SW 1271 (cell line): ENCODE measurements at regions not wholly inside any gene's neighbourhood (a gene's known extent, or its start where the extent isn't known, plus 50 kb on each side); places are given as distances from the start of the nearest gene placed in this dataset.

ENCODE experiments used
- DNase-seq, 2 experiments: peaks; one replicate each; lab custom pipeline; 2025; lab: John Stamatoyannopoulos, UW

GRCh38 chr15:69715210-69715609 lies 262.6 kb downstream of the RPLP1 start:
- no peak for DNase-seq

- no peak for DNase-seq
These were observed 265.8 kb downstream of the RPLP1 start for GRCh38 chr15:69718436-69718835.

DNA sequence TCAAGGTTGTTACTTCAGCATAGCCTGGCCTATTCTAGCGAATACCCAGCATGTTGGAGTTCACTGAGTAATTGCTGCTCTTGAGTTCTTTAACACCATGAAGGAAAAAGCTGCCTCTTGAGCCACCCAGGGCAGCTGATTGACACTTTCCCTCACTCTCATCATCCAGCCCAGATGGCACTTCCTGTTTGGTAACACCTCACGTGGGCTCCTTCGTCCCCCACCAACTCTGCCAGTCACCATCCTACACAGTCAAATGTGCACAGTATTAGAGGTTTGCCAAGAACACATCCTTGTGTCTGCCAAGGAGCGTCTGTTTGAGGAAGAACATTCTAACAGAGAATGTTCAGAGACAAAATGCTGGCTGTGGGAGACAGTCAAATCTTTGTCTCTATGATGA lies 266.3 kb downstream of the RPLP1 start:
- no peak for DNase-seq

DNA sequence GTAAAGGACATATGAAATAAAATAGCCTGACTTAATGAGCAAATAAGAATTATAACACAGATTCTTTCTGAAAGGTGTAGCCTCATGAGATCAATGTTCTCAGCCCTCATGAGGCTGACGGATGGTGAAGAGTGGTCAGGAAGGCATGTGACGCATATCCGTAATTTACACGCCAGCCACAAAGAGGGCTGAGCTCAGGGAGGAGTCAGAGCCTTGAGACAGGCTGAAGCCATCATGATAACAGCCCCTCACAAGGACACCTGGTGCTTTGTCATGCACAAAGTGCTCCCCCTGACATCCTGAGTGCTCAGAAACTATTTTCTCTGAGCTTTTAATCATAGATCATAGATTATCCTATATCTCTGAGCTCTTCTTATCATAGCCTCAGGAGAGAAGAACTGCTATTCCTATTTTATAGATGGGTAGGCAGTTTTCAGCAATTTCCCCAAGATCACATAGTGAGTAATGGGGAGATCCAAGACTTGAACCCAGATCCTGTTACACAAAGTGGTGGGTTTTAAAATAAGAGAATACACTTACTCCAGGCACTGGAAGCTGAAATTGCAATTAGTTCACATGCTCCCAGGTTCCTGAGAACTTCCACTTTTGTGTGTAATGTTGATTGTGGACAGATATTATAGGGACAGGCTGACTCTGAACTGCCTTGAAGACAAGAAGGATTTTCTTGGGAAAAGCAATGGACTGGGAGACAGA lies 267.1 kb downstream of the RPLP1 start:
- no peak for DNase-seq

- no peak for DNase-seq
These were observed 267.9 kb downstream of the RPLP1 start for GRCh38 chr15:69720536-69720935.

DNA sequence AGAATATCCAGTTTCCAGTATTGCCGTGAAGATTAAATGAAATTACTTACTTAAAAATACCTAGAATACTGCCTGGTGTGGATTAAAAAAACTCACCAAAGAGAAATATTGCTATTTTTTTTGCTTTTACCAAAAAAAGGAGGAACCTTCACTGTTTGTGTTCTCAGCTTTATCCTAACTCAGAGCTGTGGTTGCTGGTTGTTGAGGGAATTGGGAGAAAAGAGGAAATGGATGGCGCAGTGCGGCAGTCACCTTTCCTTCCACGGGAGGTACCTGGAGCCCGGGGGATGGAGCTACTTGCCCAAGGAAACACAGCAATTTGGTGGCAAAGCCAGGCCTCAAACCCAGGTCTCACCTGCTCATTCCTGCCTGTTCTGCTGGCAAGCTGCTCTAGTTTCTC lies 270.3 kb downstream of the RPLP1 start:
- DNase-seq, result no peak

DNA sequence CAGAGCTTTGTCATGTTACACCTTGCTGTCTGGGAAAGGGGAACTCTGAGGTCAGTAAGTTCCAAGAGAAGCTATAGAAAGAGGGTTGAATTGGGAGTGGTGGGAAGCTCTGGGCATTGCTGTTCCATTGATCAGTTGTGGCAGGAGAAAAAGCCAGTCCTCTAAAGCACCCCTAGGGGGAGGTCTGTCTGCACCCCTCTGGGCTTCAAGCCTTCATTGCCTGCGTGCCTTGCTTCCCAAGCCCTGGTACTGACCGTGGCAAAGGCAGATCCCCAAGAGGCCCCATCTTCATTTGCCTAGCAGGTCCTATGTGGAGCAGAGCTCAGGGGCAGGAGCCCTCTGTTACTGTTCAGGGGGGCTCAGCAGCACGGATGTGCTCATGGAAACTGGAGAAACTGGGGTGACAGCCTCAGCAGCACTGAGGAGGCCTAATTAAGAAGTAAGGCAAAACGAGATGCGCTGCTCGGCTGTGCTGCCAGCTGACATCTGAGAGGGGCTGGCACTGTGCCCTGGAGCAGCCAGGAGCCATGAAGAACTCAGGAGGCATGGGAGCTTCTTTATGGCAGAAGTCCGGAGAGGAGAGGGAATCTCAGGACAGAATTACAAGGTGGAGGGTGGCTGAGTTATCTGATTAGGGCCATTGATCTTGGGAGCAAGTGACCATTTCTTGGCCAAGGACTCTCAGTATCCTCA lies 270.9 kb downstream of the RPLP1 start:
- DNase-seq, result no peak

GRCh38 chr15:69724333-69724732 lies 271.7 kb downstream of the RPLP1 start:
- DNase-seq, result no peak

- DNase-seq, result no peak
These were observed 272.7 kb downstream of the RPLP1 start for GRCh38 chr15:69725275-69725674.

DNA sequence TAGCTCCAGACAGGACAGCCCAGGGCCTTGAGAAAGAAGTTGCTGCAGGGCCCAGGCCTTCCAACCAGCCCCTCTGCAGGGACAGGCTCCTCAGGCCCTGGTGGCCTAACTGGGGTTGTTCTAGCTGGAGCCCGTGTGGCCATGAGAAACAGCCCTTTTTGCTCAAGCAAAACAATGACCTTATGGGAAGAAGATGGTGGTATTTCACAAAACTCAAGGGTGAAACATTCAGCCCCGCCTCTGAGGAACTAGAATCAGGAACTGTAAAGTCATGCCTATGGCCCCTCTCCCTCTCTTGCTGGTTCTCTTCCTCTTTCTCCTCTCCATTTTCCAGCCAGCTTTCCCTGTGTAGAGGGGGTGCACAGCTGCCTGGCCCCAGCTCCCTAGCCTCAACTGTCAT lies 273.3 kb downstream of the RPLP1 start:
- no peak for DNase-seq

DNA sequence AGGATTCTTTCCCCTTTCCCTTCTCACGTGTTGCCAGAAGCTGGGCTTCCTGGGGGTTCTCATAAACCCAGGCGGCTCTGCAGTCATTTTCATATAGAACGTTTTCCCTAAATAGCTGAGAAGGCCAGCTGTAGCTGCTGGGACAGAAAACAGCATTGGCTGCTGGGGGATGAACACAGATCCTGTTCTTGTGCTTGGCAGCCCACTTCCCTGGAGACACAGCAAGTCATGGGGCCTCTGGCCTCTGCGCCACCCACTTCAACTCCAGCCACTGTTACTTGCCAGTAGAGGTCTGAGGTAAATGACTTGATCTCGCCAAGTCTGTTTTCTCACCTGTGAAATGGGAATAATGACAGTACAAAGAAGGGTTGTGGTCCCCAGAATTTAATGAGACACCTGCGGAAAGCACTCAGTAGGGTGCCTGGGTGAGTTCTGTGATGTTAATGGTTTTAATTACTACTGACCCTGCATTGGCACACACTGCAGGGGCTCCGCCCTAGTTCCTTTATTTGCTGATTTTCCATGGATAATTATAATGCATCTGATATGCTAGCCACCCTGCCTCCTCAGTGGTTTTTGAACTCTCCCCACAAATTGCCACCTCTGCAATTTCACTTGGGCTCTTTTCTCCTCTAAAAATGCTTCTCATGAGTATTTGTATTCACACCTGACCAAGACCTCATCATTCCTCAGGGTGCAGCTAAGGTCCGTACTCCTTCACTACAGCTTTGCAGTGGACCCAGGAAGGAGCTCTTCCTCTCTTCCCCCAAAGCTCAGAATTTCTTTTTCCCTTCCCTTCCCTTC lies 274.7 kb downstream of the RPLP1 start:
- DNase-seq, result no peak

GRCh38 chr15:69729167-69729748 lies 276.6 kb downstream of the RPLP1 start:
- DNase-seq, result no peak

GRCh38 chr15:69730281-69731080 lies 277.9 kb downstream of the RPLP1 start:
- DNase-seq, result no peak

DNA sequence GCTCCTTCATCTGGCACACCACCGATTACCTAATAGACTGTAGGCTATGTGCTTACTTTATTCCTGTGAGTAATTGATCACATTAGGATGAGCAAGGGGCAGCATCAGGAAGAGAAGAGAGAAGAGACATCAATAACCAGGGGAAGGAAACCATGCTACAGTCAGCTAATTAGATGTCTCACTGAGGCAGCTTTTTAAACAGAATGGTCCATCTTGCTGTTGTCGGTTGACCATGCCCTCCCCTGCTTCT lies 278.4 kb downstream of the RPLP1 start:
- DNase-seq, result no peak

DNA sequence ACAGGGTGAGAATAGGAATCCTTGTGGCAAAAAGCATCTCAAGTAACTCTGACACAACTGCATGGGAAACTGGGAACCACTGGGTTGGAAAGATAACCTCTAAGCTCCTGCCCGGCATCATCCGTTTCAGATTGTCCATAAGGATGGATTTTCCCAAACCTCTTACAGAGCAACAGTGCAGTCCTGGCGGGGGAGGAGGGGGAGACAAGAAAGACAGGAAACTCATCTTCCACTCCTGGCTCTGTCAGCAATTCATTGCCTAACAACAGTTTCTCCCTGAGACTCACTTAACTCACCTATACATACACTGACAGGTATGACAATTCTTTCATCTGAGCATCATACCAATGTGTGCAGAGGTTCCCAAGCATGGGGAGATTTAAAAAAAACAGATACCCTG lies 279.0 kb downstream of the RPLP1 start:
- DNase-seq, result no peak

DNA sequence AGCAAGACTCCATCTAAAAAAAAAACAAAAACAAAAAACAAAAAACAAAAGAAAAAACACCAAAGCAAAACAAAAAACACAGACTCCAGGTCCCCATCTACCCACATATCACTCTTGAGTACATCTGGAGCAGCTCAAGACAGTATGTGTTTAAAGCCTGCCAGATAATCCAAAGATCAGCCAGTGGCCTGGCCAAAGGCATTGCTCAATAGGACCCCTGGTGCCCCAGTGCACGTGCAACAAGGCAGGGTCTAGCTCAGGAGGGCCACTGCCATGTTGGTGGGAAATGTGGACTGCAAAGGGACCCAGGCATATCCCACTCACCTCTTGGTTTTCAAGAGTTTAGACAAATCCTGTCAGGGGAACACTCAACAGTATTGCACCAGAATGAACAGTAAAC lies 279.5 kb downstream of the RPLP1 start:
- DNase-seq, result no peak

- no peak for DNase-seq
These were observed 282.1 kb downstream of the RPLP1 start for GRCh38 chr15:69734699-69735098.

DNA sequence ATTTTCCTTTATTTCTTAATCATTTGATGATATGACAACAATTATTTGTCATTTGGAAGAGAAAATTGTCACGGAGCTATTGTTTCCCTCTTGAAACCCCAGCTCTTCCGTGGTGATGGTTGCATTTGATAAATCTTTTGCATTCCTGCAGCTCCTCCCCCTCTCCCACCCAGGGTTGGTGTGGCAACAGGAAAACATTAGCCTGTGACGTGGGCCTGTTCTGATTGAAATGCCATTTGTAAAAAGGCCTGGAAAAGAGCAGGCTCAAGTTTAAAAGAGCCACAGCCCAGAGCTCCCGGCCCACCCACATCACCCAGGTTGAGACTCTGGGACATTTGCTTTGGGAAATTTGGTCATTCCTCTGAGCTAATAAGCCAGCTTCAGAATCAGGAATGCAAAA lies 282.5 kb downstream of the RPLP1 start:
- DNase-seq, result no peak

DNA sequence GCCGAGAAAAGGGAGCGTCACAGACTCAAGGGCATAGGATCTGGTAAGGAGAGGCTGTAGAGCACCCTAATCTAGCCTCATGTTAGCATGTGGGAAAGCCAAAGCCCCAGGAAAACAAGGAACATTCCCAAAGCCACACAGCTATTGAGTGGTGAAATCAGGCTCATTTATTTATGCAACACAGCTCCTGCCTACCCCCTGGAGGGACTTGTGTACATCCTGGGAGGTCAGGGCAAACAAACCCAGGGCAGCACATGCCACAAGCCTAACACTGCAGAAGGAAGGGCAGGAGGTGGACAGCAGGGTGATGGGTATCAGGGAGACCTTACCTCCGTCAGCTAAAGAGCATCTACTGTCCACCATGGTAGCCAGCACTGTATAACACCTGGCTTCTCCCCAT lies 283.5 kb downstream of the RPLP1 start:
- DNase-seq, result no peak

- DNase-seq, result no peak
These were observed 285.3 kb downstream of the RPLP1 start for GRCh38 chr15:69737916-69738315.

- DNase-seq, result no peak
These were observed 288.1 kb downstream of the RPLP1 start for GRCh38 chr15:69740684-69741083.

DNA sequence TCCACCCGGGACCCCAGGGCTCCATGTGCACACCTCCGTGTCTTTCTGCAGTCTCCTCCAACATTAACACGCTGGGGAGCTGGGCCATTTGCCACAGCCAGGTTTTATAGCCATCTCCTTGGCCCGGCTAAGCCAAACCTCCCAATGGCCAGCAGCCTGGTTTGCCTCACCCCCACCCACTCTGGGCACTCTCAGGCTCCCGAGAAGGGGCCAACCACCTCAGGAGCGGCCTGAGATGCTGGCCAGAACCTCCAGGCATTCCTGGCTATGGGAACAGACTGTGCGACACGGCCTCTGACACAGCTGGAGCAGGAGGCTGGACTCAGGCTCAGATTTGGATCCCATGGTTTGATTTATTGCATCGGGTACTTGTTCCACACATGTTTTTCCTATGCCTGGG lies 289.7 kb downstream of the RPLP1 start:
- no peak for DNase-seq
